Stimulated activated CD4-positive, alpha-beta T cell treated with anti-CD3 and anti-CD28 coated beads, Interleukin-2, amount 100 ng/mL, for 48 hours (primary cell): ENCODE measurements at regions not wholly inside any gene's neighbourhood (a gene's known extent, or its start where the extent isn't known, plus 50 kb on each side); places are given as distances from the start of the nearest gene placed in this dataset.
"Not testable (repeated sequence)": the region's sequence is repeated elsewhere in the genome, so short reads cannot be mapped to it uniquely, and the experiment has no call there.

ENCODE experiments used
- DNase-seq, 2 donors: peaks; one replicate each; pipeline ENCODE4 v3.0.0-alpha.2; 2020

GRCh38 chr15:87722941-87723691 is 533.4 kb downstream of the NTRK3 start:
- no peak for DNase-seq

GRCh38 chr15:87720235-87720634 is 536.3 kb downstream of the NTRK3 start:
- no peak for DNase-seq

- no peak for DNase-seq
These were observed 540.1 kb downstream of the NTRK3 start for GRCh38 chr15:87716422-87716821.

GRCh38 chr15:87715252-87715651 is 541.3 kb downstream of the NTRK3 start:
- no peak for DNase-seq

GRCh38 chr15:87713475-87713879 is 543.1 kb downstream of the NTRK3 start:
- DNase-seq: no peak

GRCh38 chr15:87712211-87712610 is 544.3 kb downstream of the NTRK3 start:
- DNase-seq: no peak

- DNase-seq: no peak
These were observed 545.5 kb downstream of the NTRK3 start for GRCh38 chr15:87711026-87711425.

GRCh38 chr15:87710406-87710805 is 546.1 kb downstream of the NTRK3 start:
- no peak for DNase-seq

- no peak for DNase-seq
These were observed 548.9 kb downstream of the NTRK3 start for GRCh38 chr15:87707566-87708130.

- DNase-seq: no peak
These were observed 549.5 kb downstream of the NTRK3 start for GRCh38 chr15:87707071-87707470.

- DNase-seq: no peak
These were observed 550.5 kb downstream of the NTRK3 start for GRCh38 chr15:87706001-87706400.

- DNase-seq: no peak
These were observed 552.3 kb downstream of the NTRK3 start for GRCh38 chr15:87704276-87704675.

- no peak for DNase-seq
These were observed 553.0 kb downstream of the NTRK3 start for GRCh38 chr15:87703327-87704111.

GRCh38 chr15:87702270-87702669 is 554.3 kb downstream of the NTRK3 start:
- DNase-seq: no peak

GRCh38 chr15:87698467-87698866 is 558.1 kb downstream of the NTRK3 start:
- not testable (repeated sequence) for DNase-seq

GRCh38 chr15:87689716-87690115 is 566.8 kb downstream of the NTRK3 start:
- no peak for DNase-seq

- DNase-seq: no peak
These were observed 569.0 kb downstream of the NTRK3 start for GRCh38 chr15:87687523-87687870.

- DNase-seq: no peak
These were observed 569.6 kb downstream of the NTRK3 start for GRCh38 chr15:87686841-87687522.

- DNase-seq: no peak
These were observed 570.2 kb downstream of the NTRK3 start for GRCh38 chr15:87686339-87686738.

- no peak for DNase-seq
These were observed 574.0 kb downstream of the NTRK3 start for GRCh38 chr15:87682527-87682926.

- DNase-seq: no peak
These were observed 575.4 kb downstream of the NTRK3 start for GRCh38 chr15:87681104-87681503.

- DNase-seq: no peak
These were observed 576.3 kb downstream of the NTRK3 start for GRCh38 chr15:87680208-87680607.

GRCh38 chr15:87675271-87675670 is 581.3 kb downstream of the NTRK3 start:
- DNase-seq: no peak
